HepG2 (cell line): ENCODE measurements at regions not wholly inside any gene's neighbourhood (a gene's known extent, or its start where the extent isn't known, plus 50 kb on each side); places are given as distances from the start of the nearest gene placed in this dataset.

Experiments
- ATAC-seq: fragments of 200-7000 bp; cut with Tn5 transposase; 3 replicates; pipeline ENCODE4 v1.9.1; 2020; ENCODE audit warnings: mild to moderate bottlenecking, moderate library complexity
- BruUV-seq: library from RNA; stranded (reverse); fragments of 400-500 nt; replicated peaks from 2 replicates; lab custom pipeline; 2021; lab: Mats Ljungman, UMichigan
- CTCF ChIA-PET: fragments of 300-600 bp; formaldehyde crosslinking; extraction: SDS; loops from one replicate; lab custom pipeline; 2021; ENCODE audit warnings: low total read pairs, inconsistent platforms, low intra/inter-chr PET ratio; lab: Yijun Ruan, JAX
- POLR2A ChIA-PET: fragments of 350-600 bp; sonication (Branson Sonifier 250); formaldehyde crosslinking; loops from one replicate; lab custom pipeline; 2020; ENCODE audit warnings: antibody characterized with exemption, inconsistent platforms; lab: Yijun Ruan, JAX
- DNase-seq: peaks from one replicate; pipeline ENCODE4 v3.0.0-alpha.2; 2015; ENCODE audit warnings: low spot score
- FAIRE-seq: peaks from 3 replicates; lab custom pipeline; 2011; peaks lifted over from hg19 to GRCh38; lab: Jason Lieb, UNC
- H2AFZ ChIP-seq: one replicate; pipeline ENCODE4 v1.6.1; 2011; ENCODE audit warnings: low read length, inconsistent platforms
- H3K27ac ChIP-seq: fragments of 300-600 bp; 3 replicates; pipeline ENCODE4 v1.8.0; 2011; ENCODE audit warnings: mixed run types, mild to moderate bottlenecking, mixed read lengths, low read length, inconsistent platforms; ENCODE audit not compliant: insufficient read depth; ENCODE audit errors: extremely low read length
- H3K27me3 ChIP-seq, 2 experiments: fragments of 200-600 bp in 1 of 2; 2 replicates in 1 of 2; 3 replicates in 1 of 2; pipeline versions ENCODE4 v1.6.0 to v1.8.0; 2011; ENCODE audit warnings: low read length in 2 of 2, mild to moderate bottlenecking in 2 of 2, moderate library complexity in 2 of 2, inconsistent platforms in 1 of 2; ENCODE audit not compliant: insufficient read depth in 2 of 2, control insufficient read depth in 1 of 2
- H3K36me3 ChIP-seq, 2 experiments: fragments of 200-600 bp in 1 of 2; replicated peaks in 1 of 2; 2 replicates in 1 of 2; 3 replicates in 1 of 2; pipeline versions ENCODE4 v1.5.1 to v1.8.0; 2011; ENCODE audit warnings: low read length in 2 of 2, inconsistent platforms in 1 of 2; ENCODE audit not compliant: insufficient read depth in 2 of 2, control insufficient read depth in 1 of 2
- H3K4me1 ChIP-seq: 2 replicates; pipeline ENCODE4 v1.5.1; 2012; ENCODE audit warnings: low read length, inconsistent platforms; ENCODE audit not compliant: insufficient read depth
- H3K4me2 ChIP-seq: 2 replicates; pipeline ENCODE4 v1.6.0; 2011; ENCODE audit warnings: low read depth, low read length, inconsistent platforms
- H3K4me3 ChIP-seq, 3 experiments: fragments of 200-600 bp in 1 of 3; sonication (generic), shearing (Covaris generic) in 1 of 3; replicated peaks in 1 of 3; 2 replicates each; pipeline ENCODE4 v1.5.1; 2011 to 2016; ENCODE audit warnings: low read length in 3 of 3, inconsistent platforms in 2 of 3, low read depth in 2 of 3, mild to moderate bottlenecking in 2 of 3, control low read depth in 1 of 3, mixed read lengths in 1 of 3; ENCODE audit not compliant: insufficient read depth in 1 of 3
- H3K79me2 ChIP-seq: one replicate; pipeline ENCODE4 v1.6.1; 2011; ENCODE audit warnings: low read length, inconsistent platforms; ENCODE audit not compliant: insufficient read depth
- H3K9ac ChIP-seq: 2 replicates; pipeline ENCODE4 v1.6.0; 2011; ENCODE audit warnings: mild to moderate bottlenecking, low read depth, low read length, inconsistent platforms; ENCODE audit not compliant: insufficient read depth
- H3K9me3 ChIP-seq: 2 replicates; pipeline ENCODE4 v1.5.1; 2012; ENCODE audit warnings: mild to moderate bottlenecking, low read length
- H4K20me1 ChIP-seq: 2 replicates; pipeline ENCODE4 v1.6.0; 2011; ENCODE audit warnings: inconsistent platforms, mild to moderate bottlenecking, low read length, moderate library complexity; ENCODE audit not compliant: insufficient read depth
- ATF5 ChIP-seq: sonication (generic); formaldehyde crosslinking; IDR thresholded peaks from 2 replicates; pipeline ENCODE4 v1.4.0; 2020; ENCODE audit warnings: mild to moderate bottlenecking, low read depth, missing genetic modification reagents
- DRAP1 ChIP-seq: IDR thresholded peaks from 2 replicates; pipeline ENCODE4 v1.6.1; 2016; ENCODE audit warnings: missing genetic modification reagents, missing compliant biosample characterization
- E2F2 ChIP-seq: sonication (generic); formaldehyde crosslinking; IDR thresholded peaks from 2 replicates; pipeline ENCODE4 v1.4.0; 2020; ENCODE audit warnings: missing genetic modification reagents, borderline replicate concordance
- FOXO4 ChIP-seq: sonication (generic); formaldehyde crosslinking; conservative IDR thresholded peaks from 2 replicates; pipeline ENCODE4 v1.8.1; 2023; ENCODE audit warnings: missing genetic modification reagents
- IKZF1 ChIP-seq: fragments of 450-650 bp; IDR thresholded peaks from 2 replicates; pipeline ENCODE4 v1.7.1; 2016
- KLF6 ChIP-seq: IDR thresholded peaks from 2 replicates; pipeline ENCODE4 v1.8.0; 2016; ENCODE audit warnings: missing biosample characterization, missing genetic modification reagents
- NKX3-1 ChIP-seq: sonication (generic); formaldehyde crosslinking; IDR thresholded peaks from 2 replicates; pipeline ENCODE4 v1.5.0; 2020; ENCODE audit warnings: missing genetic modification reagents
- USF2 ChIP-seq, 2 experiments: sonication (generic) in 1 of 2; formaldehyde crosslinking in 1 of 2; IDR thresholded peaks; 2 replicates each; pipeline versions ENCODE4 v1.5.1 to v1.6.1; 2011 to 2020; ENCODE audit warnings: borderline replicate concordance in 1 of 2, low read depth in 1 of 2, low read length in 1 of 2, mild to moderate bottlenecking in 1 of 2, missing genetic modification reagents in 1 of 2, moderate library complexity in 1 of 2
- ZBTB14 ChIP-seq: sonication (generic); formaldehyde crosslinking; IDR thresholded peaks from 2 replicates; pipeline ENCODE4 v1.4.0; 2020; ENCODE audit warnings: missing genetic modification reagents
- ZBTB34 ChIP-seq: sonication (generic); formaldehyde crosslinking; IDR thresholded peaks from 2 replicates; pipeline ENCODE4 v1.8.0; 2022; ENCODE audit warnings: mild to moderate bottlenecking, missing genetic modification reagents
- ZNF207 ChIP-seq: fragments of 450-650 bp; IDR thresholded peaks from 2 replicates; pipeline ENCODE4 v1.6.1; 2016; ENCODE audit warnings: antibody characterized with exemption, borderline replicate concordance
- ZNF317 ChIP-seq: sonication (generic); formaldehyde crosslinking; IDR thresholded peaks from 2 replicates; pipeline ENCODE4 v1.5.0; 2020; ENCODE audit warnings: mild to moderate bottlenecking, missing genetic modification reagents
- ZNF615 ChIP-seq: sonication (generic); formaldehyde crosslinking; IDR thresholded peaks from 2 replicates; pipeline ENCODE4 v1.5.0; 2020; ENCODE audit warnings: mild to moderate bottlenecking, missing genetic modification reagents, borderline replicate concordance
- ZNF878 ChIP-seq: sonication (generic); formaldehyde crosslinking; IDR thresholded peaks from 2 replicates; pipeline ENCODE4 v1.8.1; 2023; ENCODE audit warnings: mild to moderate bottlenecking, missing genetic modification reagents, moderate library complexity
- ZSCAN9 ChIP-seq: IDR thresholded peaks from 2 replicates; pipeline ENCODE4 v1.6.1; 2016; ENCODE audit warnings: borderline replicate concordance
- WGBS: methylation state at CpG from one replicate; pipeline ENCODE4 v1.1.6; 2017; ENCODE audit warnings: low lambda C conversion rate; 5-methylcytosine and 5-hydroxymethylcytosine counted together
- in situ Hi-C: cut with HindIII; loops from 2 replicates; pipeline ENCODE4 v1.10.0; 2017; ENCODE audit warnings: low pct_unique_long_range_greater_than_20kb; ENCODE audit not compliant: extremely low pct_ligation_motif_present
- intact Hi-C: fragments of 100-400 bp; cut with micrococcal nuclease; formaldehyde crosslinking; loops from one replicate; pipeline ENCODE4 v1.10.0; 2022; ENCODE audit not compliant: unreplicated experiment

GRCh38 chr4:114040319-114041116 is 61.1 kb upstream of the ARSJ start:
- H3K4me2 ChIP-seq = no peak overlapping the region
- H3K4me1 ChIP-seq = no peaks in the 10 kb centered on the region
- BruUV-seq = no TSS peak
- H3K9me3 ChIP-seq = no peaks in the 10 kb centered on the region
- POLR2A ChIA-PET = no interaction called here
- CTCF ChIA-PET = no interaction called here
- no peaks in the 10 kb centered on the region for H3K79me2 ChIP-seq
- 9% methylated on average over 2 of the region's 3 CpGs for WGBS
- H2AFZ ChIP-seq = no peak overlapping the region
- no peaks in the 10 kb centered on the region for H3K27me3 ChIP-seq
- in situ Hi-C loops = no loop called here
- intact Hi-C loops = no loop called here
- no peaks in the 10 kb centered on the region for H3K36me3 ChIP-seq
- FAIRE-seq (no peak), ATAC-seq (no peak), DNase-seq (no peak)
- H3K27ac ChIP-seq = no peak overlapping the region
- no peaks in the 10 kb centered on the region for H4K20me1 ChIP-seq
- H3K9ac ChIP-seq = no peak overlapping the region
- H3K4me3 ChIP-seq = no peak overlapping the region
- no peak for TF ChIP-seq ZBTB14
- TF ChIP-seq DRAP1 (CRISPR knock-in tag) = no peak
- TF ChIP-seq ZNF878 (CRISPR knock-in tag) = no peak
- TF ChIP-seq NKX3-1 (CRISPR knock-in tag) = no peak
- TF ChIP-seq E2F2 = no peak
- TF ChIP-seq ZNF317 (CRISPR knock-in tag) = no peak
- TF ChIP-seq ATF5 (CRISPR knock-in tag) = no peak
- TF ChIP-seq IKZF1 = no peak
- no peak for TF ChIP-seq ZNF207
- no peak for TF ChIP-seq KLF6 (CRISPR knock-in tag)
- TF ChIP-seq ZBTB34 (CRISPR knock-in tag) = no peak
- no peak for TF ChIP-seq FOXO4 (CRISPR knock-in tag)
- no peak for TF ChIP-seq USF2 (IDR thresholded peaks at IDR 0.05; ENCODE audit: low read depth, low read length)
- no peak for TF ChIP-seq USF2 (CRISPR knock-in tag; IDR thresholded peaks at IDR 0.05; ENCODE audit: borderline replicate concordance)
- no peak for TF ChIP-seq ZNF615 (CRISPR knock-in tag)
- no peak for TF ChIP-seq ZSCAN9 (CRISPR knock-in tag)
